HG03558 (cell line): ENCODE measurements at regions not wholly inside any gene's neighbourhood (a gene's known extent, or its start where the extent isn't known, plus 50 kb on each side); places are given as distances from the start of the nearest gene placed in this dataset.

ENCODE experiments used
- ATAC-seq: cut with Tn5 transposase; IDR thresholded peaks from one replicate; pipeline ENCODE4 v1.9.1; 2021; ENCODE audit warnings: moderate number of reproducible peaks; ENCODE audit not compliant: unreplicated experiment; ENCODE audit errors: extremely low read depth

- no peak for ATAC-seq
Observed at GRCh38 chr9:107227774-107228173, 55.3 kb upstream of the RAD23B start.

GRCh38 chr9:107228496-107229039, 54.5 kb upstream of the RAD23B start:
- no peak for ATAC-seq

- no peak for ATAC-seq
Observed at GRCh38 chr9:107229241-107229741, 53.8 kb upstream of the RAD23B start.
